HG03045 (cell line): ENCODE measurements at regions not wholly inside any gene's neighbourhood (a gene's known extent, or its start where the extent isn't known, plus 50 kb on each side); places are given as distances from the start of the nearest gene placed in this dataset.
"Not testable (repeated sequence)": the region's sequence is repeated elsewhere in the genome, so short reads cannot be mapped to it uniquely, and the experiment has no call there.

Experiments used
- ATAC-seq: cut with Tn5 transposase; IDR thresholded peaks from one replicate; pipeline ENCODE4 v1.9.1; 2021; ENCODE audit warnings: mild to moderate bottlenecking, moderate library complexity; ENCODE audit not compliant: unreplicated experiment

DNA sequence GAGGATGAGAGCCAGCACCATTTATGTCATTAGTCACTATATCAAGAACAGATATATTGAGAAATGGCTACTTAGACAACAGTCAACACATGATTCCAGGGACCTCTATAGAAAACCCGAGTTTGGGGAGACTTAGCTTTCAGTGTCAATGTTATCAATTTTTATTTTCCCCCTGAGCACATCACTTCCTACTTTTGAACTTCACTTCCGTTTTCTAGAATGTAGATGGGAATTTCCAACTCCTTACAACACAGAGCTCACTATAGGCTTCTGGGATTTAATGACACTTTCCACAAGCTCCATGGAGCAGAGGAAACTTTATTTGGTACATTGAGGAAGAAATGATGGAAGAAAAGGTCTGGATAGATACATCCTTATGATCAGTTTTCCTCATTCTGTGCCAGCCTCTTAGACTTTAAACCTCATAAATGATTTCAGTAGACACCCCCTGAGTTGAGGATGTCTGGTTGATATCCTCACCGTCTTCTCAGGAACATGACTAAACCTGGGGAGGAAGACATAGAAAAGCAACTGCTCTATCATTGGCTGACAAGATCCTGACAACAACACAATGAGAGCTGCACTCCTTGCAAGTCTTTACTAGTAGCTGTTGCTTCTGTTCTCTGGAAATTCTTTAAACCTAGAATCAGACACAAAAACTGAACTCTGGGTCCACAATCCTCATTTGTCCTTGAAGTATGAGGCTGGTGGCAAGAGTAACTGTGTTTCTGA is 449.4 kb upstream of the OR4E1 start:
- ATAC-seq: no peak

DNA sequence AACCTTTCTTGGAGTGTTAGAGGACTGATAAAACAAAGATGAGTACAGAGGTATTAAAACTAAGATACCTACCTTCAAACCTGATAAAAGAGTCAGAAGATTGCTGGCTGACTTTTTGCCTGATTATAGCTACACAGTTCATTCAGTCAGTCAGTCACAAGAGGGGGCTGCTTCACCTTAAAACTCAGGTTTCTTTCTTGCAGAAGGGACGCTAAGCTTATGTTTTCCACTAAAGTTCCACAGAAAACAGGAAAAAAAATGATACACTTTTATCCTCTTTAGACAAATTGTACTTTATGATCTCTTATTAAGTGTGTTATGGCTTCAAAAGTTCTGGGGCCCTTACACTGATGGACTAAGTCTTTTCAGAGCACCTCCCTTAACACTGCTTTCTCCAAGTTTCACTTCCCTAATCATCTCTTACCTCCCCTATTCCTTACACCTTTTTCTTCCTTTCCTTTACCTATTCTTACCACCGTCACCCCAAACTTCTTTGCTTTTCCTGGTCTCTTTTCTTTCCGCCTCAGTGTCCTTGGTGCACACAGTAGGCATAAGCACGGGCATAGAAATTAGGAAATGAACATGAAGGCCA is 448.7 kb upstream of the OR4E1 start:
- no peak for ATAC-seq

DNA sequence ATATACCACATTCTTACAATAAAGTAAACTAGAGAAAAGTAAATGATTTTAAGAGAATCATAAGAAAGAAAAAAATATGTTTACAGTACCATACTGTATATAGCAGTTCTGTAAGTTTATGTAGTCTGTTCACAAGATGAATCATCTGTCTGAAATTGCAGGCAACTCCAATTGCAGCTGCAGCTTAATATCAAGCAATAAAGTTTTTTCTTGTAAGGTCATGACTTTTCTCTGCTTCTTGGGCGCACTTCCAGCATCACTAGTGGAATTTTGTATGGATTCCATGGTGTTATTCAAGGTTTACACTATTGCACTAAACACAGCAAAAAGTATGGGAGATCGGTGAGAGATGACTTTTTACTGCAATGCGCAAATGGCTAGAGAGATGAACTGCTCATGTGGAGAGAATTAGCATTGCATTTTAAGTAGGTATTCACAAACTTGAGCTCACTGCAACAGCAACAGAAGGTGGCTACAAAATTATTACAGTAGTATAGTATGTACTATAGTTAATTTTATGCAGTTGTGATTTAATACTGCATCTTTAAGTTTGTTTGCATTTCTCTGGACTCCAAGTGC is 445.4 kb upstream of the OR4E1 start:
- no peak for ATAC-seq

DNA sequence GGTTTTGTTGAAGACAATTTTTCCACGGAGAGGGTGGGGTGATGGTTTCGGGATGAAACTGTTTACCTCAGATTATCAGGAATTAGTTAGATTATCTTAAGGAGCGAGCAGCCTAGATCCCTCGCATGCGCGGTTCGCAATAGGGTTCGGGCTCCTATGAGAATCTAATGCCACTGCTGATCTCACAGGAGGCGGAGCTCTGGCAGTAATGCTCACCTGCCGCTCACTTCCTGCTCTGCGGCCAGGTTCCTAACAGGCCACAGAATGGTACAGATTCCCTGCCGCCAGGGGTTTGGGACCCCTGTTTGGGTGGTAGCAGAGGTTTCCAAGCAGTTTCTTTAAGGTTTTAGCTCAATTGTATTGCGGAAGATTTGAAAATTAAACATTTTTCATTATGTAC is 439.8 kb upstream of the OR4E1 start:
- ATAC-seq: no peak

DNA sequence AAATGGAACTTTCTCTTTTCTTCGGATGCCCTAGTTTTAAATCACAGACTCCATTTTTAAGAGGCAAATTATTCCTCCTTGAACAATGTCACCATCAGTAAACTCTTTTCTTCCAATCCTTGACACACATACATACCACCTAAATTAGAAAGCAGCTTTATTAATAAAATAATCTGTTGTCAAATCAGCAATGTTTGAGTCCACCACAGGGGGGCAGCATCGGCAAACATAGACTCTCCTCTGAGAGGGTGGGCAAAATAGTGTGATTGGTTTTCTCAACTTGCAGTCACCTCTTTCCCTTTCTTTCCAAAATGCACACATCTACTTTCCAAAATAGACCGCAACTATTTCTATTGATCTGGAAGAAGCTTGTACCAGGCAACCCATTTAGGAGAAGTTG is 438.4 kb upstream of the OR4E1 start:
- ATAC-seq: no peak

DNA sequence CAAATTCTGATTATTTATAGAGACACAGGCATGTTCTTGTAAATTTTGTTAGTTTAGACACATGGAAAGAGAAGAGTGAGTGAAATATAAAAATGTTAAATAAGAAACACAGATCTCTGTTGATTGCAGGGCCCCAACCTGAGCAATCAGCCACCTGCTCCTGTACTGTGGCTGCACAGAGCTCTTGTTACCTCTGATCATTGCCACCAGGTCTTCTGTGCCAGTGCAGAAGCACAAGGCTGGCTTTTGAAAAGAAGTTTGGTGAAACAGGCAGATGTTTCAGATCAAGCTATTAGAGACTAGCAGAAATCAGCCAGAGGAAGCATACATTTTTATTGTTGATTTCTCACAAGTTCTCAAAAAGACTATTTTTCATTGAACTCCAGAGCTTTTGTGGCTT is 434.1 kb upstream of the OR4E1 start:
- ATAC-seq: no peak

DNA sequence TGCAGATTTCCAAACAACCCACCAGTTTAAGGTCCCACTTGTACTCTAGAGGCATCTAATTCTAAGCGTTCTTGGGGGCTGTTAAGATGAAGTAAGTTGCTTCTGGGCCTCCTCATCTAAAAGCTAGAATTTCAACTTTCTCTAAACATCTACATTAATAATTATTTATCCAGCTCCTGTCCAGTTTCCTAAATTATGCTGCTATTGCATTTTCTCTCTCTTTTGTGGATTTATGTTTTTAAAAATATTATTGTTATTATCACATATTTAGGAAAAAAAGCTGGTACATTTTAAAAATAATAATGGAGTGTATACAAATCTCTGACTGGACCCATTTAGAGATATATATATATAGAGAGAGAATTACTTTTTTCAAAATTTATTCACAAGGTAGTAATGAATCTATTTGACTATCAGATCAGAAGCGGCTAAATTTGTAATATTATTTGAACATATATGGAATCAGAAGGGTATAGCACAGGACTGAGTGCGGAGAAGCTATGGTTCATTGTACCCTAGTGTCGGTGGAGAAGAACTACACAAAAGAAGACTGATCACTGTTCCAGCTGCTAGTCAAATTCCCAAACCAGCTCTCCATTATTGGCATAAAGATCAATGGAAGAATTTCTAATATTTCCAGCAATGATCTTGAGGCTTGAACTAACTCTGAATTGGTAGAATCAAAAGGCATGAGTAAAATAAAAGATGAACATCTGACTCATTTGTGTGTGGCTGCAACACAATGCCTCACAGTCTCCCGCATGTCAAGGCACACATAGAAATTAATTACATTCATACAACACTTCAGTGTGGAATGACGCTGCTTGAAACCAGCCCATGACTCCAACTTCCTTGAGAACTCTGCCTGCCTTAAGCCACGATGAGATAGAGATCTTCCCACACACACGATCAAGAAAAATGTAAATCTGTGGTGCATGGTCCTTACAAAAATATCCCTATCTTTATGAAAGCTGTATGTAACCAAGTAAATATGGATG is 433.4 kb upstream of the OR4E1 start:
- ATAC-seq: no peak

DNA sequence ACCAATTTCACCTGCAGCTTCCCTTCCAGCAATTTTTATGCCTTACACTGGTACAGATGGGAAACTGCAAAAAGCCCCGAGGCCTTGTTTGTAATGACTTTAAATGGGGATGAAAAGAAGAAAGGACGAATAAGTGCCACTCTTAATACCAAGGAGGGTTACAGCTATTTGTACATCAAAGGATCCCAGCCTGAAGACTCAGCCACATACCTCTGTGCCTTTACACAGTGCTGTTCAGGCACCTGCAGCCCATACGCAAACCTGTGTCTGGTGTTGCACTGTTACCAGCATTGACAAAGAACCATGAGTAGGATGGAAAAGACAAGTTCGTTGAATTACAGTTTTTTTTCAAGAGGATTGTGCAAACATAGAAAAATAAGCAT is 432.0 kb upstream of the OR4E1 start:
- no peak for ATAC-seq

DNA sequence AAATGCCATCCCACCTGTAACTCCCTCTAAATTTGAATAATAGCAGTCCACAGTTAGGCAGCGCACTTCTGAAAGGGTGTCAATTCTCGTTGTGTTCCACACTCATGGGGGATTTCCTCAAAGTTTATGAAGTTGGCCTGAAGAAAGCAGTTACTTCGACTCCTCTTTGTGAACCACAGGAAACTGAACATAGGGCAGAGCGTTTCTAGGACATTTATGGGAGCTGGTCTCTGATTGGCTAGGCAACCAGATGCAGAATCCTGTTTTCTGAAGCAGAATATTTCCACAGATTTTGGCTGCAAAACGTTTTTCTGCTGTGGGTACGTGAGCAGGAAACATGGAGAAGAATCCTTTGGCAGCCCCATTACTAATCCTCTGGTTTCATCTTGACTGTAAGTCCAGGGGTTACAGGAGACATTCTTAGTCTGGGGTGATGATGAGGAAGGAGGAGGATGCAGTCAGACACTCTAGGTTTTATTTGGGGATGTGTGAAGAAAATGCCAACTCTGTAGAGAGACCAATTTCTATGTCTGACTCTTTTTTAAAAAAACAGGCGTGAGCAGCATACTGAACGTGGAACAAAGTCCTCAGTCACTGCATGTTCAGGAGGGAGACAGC is 431.5 kb upstream of the OR4E1 start:
- ATAC-seq: no peak

DNA sequence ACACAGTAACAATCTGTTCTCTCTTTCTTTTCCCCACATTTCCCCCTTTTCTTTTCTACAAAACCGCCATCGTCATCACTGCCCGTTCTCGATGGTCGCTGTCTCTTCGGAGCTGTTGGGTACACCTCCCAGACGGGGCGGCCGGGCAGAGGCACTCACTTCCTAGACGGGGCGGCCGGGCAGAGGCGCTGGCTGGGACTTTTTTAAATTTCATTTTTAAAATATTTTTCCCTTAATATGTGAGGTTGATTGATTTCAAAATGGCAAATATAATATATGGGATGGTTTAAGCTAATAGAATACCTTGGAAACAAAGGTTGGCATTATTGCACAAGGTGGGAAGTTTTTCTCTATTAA is 427.1 kb upstream of the OR4E1 start:
- not testable (repeated sequence) for ATAC-seq

DNA sequence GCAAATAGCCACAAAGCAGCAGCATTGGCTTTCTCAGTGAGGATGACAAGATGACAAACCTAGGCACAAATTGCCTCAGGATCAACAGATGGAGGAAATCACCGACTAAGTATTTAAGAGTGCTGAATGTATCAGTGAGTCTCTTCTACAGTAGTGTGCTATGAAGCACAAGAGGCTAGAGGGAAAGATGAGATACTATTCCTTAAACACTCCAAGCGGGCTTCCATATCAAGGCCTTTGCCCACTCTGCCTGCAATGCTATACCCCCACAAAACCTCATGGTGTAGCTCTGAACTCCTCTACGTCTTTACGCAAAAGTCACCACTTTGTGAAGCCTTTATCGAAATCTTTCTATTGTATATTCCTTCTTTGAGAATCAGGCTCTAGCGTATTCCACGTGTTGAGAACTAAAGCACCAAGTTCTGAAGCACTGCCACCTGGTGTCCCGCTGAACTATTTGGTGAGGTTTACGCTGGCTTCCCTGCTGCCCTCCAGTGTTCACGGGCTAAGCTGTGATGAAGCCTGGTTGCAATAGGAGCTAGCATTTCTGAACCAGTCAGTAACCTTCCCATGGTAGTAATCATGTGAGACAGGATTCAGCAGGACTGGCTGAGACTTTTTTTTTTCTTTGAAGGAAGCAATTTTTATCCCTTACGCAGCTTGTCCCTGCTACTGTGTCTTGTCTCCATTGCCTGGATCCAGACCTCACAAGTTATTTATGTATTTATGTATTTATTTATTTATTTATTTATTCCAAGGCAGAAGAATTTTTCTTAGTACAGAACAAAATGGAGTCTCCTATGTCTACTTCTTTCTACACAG is 426.5 kb upstream of the OR4E1 start:
- ATAC-seq: peak; percentile 58

DNA sequence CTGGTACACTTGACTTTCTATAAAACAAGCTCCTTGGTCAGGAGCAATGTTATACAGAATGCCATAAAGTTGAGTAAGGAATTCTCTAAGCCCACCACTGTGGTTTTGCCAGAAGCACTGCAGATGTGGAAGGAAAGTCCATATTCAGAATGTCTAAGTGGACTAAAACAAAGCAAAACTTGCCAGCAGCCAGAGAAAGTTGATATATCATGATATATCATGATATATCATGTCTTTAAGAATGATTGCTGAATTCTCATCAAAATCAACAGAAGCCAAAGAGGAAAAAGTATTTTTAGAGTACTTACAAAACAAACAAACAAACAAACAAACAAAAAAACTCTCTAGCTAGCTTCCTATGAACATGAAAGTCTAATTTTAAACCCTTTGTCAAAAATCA is 424.8 kb upstream of the OR4E1 start:
- no peak for ATAC-seq

DNA sequence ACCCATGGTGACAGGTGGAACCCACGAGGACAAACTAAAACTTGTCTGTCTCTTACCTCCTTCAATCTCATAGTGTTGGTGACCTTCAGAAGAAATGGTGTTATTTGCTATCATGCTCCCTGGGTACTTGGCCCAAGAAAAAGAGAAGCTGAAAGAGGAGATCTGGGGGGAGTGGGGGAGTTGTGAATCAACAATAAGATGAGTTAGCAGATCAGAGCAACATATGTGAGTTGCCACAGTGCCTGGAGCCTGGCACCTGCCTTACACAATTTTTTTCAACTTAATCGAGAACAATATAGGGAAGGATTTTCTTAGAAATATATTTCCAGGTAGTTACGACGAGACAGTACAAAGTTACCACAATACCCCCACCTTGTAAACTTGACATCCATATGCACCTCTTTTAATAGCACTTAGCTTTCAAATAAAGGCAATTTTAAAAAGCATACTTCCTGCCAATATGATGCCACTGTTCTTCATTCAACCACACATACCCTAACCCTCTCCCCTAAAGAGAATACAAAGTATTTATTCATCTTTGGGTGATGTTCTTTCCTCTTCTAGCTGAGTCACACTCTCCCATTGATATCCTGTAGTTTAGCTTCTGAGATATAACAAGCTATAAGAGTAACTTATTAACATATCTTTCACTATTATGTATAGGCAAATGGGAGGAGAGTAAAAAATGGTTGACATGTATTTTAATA is 424.1 kb upstream of the OR4E1 start:
- ATAC-seq: no peak

DNA sequence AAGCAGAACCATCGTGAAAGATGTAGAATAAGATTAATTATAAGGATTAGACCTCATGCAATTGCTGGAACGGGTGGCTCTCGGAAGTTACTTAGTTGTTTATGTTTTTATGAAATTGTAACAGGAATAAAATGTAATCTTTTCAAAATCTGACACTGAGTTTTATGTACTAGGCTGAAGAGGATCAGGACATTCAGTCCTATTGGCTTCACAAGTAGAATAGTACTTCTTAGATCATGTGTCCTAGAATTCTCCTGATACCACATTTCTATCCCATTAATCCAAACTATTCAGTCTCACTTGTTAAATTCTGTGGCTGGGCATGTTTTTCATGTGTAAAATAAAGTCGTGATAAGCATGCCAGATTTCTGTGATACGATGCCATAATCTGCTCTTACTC is 423.5 kb upstream of the OR4E1 start:
- no peak for ATAC-seq

DNA sequence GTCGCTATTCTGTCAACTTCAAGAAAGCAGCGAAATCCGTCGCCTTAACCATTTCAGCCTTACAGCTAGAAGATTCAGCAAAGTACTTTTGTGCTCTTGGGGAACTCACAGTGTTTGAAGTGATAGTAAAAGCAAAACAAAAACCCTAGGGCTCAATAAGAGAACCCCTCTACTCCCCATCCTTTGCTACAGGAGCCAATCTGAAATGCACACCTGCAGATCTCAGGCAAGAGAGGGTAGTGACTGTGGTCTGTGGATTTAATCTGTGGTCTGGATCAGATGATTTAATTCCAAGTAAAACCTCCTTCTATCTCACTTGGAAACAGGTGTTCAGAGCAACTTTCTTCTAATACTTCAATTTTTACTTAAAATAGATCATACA is 422.9 kb upstream of the OR4E1 start:
- ATAC-seq: no peak

DNA sequence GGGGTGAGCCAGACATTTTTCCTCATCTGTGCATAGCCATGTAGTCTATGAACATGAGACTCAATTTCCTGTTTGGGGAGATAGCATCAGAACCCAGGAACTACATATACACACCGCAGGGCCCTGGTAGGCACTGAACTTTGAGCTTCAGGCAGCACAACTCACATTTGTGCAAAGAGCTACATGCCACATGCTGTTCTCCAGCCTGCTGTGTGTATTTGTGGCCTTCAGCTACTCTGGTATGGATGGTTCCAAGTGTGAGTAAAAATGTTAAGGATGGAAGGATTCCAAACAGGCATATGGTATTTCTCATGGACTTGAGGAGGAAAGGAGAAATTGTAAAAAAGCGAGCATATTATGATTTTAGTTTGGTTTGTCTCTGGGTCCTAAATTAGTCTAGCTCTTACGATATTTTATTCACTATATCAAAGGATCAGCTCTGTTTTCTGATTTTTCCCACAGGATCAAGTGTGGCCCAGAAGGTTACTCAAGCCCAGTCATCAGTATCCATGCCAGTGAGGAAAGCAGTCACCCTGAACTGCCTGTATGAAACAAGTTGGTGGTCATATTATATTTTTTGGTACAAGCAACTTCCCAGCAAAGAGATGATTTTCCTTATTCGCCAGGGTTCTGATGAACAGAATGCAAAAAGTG is 422.4 kb upstream of the OR4E1 start:
- no peak for ATAC-seq

DNA sequence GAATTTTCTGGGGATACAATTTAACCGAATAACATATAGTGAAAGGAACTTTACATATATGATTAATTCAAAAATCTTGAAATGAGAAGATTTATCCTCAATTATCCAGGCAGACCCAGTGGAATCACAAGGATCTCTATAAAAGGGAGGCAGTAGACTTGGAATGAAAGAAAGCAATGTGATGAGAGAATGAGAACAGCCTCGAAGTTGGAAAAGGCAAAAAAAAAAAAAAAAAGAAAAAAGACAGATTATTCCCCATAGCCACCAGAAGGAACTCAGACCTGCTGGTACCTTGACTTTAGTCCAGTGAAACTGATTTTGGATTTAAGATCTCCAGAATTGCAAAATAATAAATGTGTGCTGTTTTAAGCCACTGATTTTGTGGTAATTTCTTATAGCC is 416.3 kb upstream of the OR4E1 start:
- ATAC-seq: no peak

DNA sequence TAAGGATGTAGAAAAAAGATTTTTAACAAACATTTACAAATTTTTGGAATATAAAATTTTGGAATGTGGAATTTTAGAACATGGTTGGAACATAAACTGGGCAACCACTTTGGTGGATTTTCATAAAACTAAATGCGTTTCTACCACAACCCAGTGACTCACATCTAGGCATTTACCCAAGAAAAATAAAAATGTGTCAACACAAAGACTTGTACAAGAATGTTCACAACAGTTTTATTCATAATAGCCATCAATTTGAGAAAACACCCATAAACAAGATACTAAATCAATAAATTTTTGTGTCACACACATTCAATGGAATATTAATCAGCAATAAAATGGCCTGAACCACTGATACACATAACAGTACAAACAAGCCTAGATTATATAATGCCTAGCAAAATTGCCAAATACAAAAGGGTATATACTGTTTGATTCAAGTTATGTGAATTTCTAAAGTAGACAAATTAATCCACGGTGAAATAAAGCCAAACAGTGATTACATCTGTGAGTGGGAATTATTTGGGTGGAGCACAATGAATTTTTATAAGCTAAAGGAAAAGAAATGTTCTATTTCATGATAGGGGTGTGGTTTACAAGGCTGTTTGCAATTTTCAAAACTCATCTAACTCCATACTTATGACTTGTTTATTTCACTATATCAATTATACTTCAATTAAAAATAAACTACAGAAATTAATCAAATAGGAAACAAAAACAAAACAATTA is 415.2 kb upstream of the OR4E1 start:
- ATAC-seq: no peak
